ENCODE measurements at regions not wholly inside any gene's neighbourhood (a gene's known extent, or its start where the extent isn't known, plus 50 kb on each side); places are given as distances from the start of the nearest gene placed in this dataset.

DNA sequence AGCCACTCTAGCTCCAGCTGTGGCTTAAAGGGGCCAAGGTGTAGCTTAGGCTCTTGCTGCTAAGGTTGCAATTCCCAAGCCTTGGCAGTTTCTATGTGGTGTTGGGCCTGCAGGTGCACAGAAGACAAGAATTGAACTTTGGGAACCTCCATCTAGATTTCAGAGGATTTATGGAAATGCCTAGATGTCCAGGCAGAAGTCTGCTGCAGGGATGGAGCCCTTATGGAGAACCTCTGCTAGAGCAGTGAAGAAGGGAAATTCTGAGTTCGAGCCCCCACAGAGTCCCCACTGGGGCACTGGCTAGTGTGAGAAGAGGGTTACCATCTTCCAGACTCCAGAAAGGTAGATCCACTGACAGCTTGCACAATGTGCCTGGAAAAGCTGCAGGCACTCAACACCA, 694.7 kb downstream of the SLC16A7 start:
- TF ChIP-seq CTCF (IDR thresholded peaks at IDR 0.05; ENCODE audit: low read depth, low read length, missing input control) (no peak), REST (IDR thresholded peaks at IDR 0.05) (no peak), JUND (IDR thresholded peaks at IDR 0.05) (no peak), YY1 (IDR thresholded peaks at IDR 0.05) (no peak)
